T-helper 1 cell treated with Interleukin-12 subunit alpha and Interleukin-12 subunit beta and Interleukin-4 antibody, amounts not matched to agents 30 μg/mL and 1 μg/mL, for 36 hours (primary cell): ENCODE measurements at regions not wholly inside any gene's neighbourhood (a gene's known extent, or its start where the extent isn't known, plus 50 kb on each side); places are given as distances from the start of the nearest gene placed in this dataset.
"Not testable (repeated sequence)": the region's sequence is repeated elsewhere in the genome, so short reads cannot be mapped to it uniquely, and the experiment has no call there.

Experiments
- H3K27ac Mint-ChIP-seq: one replicate; pipeline ENCODE4 v1.8.0; 2021; ENCODE audit warnings: mild to moderate bottlenecking, mixed read lengths
- H3K27me3 Mint-ChIP-seq: one replicate; pipeline ENCODE4 v1.8.0; 2021; ENCODE audit warnings: low read depth, mixed read lengths
- H3K36me3 Mint-ChIP-seq: one replicate; pipeline ENCODE4 v1.8.0; 2021; ENCODE audit warnings: low read depth, mixed read lengths
- H3K4me1 Mint-ChIP-seq: one replicate; pipeline ENCODE4 v1.8.0; 2021; ENCODE audit warnings: low read depth, mixed read lengths
- H3K4me3 Mint-ChIP-seq: one replicate; pipeline ENCODE4 v1.8.0; 2021; ENCODE audit warnings: mild to moderate bottlenecking, moderate library complexity, mixed read lengths
- H3K9me3 Mint-ChIP-seq: one replicate; pipeline ENCODE4 v1.8.0; 2021; ENCODE audit warnings: mixed read lengths

DNA sequence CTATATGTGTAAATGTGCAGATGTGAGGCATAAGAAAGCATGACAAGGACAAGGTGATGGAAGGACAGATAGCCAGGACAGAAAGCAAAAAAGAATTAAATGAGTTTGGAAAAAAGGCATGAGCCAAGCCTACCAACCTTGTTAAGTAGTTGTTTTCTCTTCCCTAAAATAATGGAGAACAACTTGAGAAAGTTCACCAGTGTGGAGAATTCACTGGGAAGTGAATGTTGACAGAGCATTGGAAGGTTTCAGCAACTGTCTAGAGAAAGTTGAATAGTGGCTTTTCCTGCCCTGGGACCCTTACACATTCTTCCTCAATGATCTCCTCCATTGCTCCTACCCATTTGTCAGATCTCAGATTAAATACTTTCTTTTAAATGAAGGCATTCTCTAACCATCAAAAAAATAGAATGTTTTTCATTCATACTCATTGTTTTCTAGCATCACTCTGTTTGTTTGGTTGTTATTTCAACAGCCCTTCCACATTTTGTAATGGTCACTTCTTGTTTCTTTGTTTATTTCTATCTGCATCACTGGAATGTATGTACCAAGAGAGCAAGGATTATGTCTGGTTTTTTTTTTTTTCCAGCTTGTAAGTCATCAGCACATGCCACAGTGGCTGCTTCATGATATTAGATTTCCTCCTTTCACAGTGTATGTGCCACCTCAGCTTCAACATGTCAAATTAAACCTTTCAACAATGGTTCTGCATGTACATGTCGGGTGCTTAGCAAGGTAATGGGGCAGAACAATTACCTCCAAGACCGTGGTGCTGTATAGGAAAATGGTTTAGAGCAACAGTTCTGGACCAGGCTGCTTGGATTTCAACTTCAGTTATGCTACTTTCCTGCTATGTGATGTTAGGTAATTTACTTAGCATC lies 586.0 kb upstream of the VRK2 start:
- Mint-ChIP-seq H3K4me1 (no peaks in the 10 kb centered on the region), H3K9me3 (no peaks in the 10 kb centered on the region), H3K36me3 (no peaks in the 10 kb centered on the region), H3K4me3 (no peak overlapping the region), H3K27me3 (no peaks in the 10 kb centered on the region), H3K27ac (no peak overlapping the region)

DNA sequence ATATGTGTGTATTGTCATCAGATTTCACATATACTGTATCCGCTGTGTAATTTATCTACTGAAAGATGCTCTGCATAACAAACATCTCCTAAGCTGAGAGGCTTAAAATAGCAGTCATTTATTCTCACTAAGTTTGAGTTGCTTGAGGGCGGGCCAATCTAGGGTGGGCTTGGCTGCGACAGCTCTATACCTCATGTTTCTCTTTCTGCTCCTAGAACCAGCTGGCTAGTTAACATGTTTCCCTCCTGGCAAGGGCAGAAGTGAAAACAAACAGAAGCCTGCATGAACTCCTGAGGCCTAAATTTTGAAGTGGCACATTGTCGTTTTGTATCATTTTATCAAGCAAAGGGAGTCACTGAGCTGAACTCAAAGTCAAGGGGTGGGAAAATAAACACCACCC lies 585.0 kb upstream of the VRK2 start:
- Mint-ChIP-seq H3K4me3 (no peak overlapping the region), H3K9me3 (no peaks in the 10 kb centered on the region), H3K27me3 (no peaks in the 10 kb centered on the region), H3K4me1 (no peaks in the 10 kb centered on the region), H3K36me3 (no peaks in the 10 kb centered on the region), H3K27ac (no peak overlapping the region)

DNA sequence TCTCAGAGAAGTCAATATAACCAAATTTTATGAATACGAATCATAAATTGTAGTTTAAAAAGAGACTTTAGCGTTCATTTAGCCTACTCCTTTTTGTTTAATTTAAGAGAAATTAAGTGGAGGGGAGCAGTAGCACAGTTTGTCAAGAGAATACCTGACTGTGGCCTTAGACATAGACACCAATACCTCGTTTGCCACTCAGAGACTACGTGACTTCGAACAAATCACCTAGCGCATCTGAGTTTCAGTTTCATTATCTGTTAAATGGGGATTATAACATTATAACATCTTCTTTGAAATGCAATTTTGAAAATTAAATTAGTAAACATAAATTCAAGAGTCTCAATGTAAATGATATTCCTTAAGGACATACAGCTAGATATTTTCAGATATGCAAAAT lies 581.5 kb upstream of the VRK2 start:
- H3K4me3 Mint-ChIP-seq: no peak overlapping the region
- H3K36me3 Mint-ChIP-seq: no peaks in the 10 kb centered on the region
- no peaks in the 10 kb centered on the region for H3K27me3 Mint-ChIP-seq
- no peaks in the 10 kb centered on the region for H3K4me1 Mint-ChIP-seq
- H3K9me3 Mint-ChIP-seq: no peaks in the 10 kb centered on the region
- H3K27ac Mint-ChIP-seq: no peak overlapping the region

DNA sequence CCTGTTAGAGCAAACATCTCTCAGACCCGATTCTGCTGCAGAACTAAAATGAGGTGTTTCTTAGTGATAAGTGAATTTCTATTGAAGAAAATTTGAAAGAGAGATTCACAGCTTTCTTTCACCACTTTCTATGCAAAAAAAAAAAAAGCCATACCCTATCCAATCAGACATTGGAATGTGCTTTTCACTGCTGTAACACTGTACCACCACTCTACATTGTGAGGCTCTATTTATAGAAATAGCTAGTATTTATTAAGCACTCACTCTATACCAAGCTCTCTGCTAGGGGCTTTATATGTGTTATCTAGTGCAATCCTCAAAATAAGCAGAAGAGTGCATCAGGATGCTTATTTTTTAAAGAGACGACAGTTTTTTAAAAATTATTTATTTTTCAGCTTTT lies 580.6 kb upstream of the VRK2 start:
- no peak overlapping the region for H3K27ac Mint-ChIP-seq
- no peaks in the 10 kb centered on the region for H3K4me1 Mint-ChIP-seq
- no peaks in the 10 kb centered on the region for H3K9me3 Mint-ChIP-seq
- H3K27me3 Mint-ChIP-seq: no peaks in the 10 kb centered on the region
- H3K4me3 Mint-ChIP-seq: no peak overlapping the region
- H3K36me3 Mint-ChIP-seq: no peaks in the 10 kb centered on the region

DNA sequence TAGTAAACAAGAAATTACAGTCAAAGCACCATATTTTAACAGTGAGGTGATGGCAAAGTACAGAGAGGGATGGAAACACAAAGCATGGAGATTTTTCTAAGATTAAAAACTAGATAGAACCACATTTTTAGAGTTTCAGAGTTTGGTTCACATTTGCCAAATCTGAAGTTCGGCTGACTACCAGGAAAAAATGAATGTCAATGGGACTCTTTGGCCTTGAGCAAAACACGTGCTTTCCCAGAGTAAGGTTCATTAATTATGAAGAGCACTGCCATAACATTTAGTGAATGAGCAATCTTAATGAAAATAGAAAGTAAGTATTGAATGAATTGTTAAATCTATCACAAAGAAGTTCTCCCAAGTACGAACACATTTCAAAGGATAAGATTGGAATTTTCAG lies 571.2 kb upstream of the VRK2 start:
- no peaks in the 10 kb centered on the region for H3K9me3 Mint-ChIP-seq
- H3K27me3 Mint-ChIP-seq: no peaks in the 10 kb centered on the region
- H3K27ac Mint-ChIP-seq: no peak overlapping the region
- no peak overlapping the region for H3K4me3 Mint-ChIP-seq
- H3K36me3 Mint-ChIP-seq: no peaks in the 10 kb centered on the region
- H3K4me1 Mint-ChIP-seq: no peaks in the 10 kb centered on the region

DNA sequence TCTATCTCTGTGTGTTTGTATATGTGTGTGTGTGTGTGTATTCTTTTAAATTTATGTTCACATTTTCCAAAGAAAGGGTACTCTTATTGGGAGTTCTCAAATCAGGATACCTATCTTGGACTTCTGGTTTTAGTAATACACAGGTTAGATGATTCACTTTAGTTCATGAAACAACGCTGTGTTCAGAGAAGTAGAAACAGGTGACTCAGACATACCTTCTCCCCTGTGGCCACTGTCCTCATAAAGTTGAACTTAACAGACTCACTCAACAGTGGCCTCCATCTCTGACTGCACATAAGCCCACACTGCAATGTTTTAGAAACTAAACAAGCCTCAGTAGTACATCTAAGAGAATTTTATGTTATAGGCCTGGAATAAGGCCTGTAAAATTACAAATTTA lies 566.6 kb upstream of the VRK2 start:
- Mint-ChIP-seq H3K4me3 (no peak overlapping the region), H3K27ac (no peak overlapping the region), H3K36me3 (no peaks in the 10 kb centered on the region), H3K9me3 (no peaks in the 10 kb centered on the region), H3K4me1 (no peaks in the 10 kb centered on the region), H3K27me3 (no peaks in the 10 kb centered on the region)

DNA sequence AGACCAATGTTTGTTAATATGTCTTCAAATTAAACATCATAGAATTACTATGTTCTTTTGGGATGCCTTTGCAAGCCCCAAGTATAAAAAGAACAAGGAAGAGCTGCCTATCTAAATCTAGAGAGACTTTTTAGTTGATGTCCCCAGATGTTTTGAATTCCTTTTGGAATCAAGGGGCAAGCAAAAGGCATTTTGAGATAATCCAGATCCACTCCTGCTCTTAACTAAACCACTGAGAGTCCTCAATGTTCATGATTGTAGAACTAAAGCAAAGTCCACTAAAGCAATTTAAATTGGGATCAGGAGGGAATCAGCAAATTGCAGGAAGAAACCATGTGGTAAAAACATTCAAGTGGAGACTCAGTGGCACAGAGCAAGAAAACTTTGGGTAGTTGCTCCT lies 558.5 kb upstream of the VRK2 start:
- H3K4me1 Mint-ChIP-seq: no peaks in the 10 kb centered on the region
- no peaks in the 10 kb centered on the region for H3K27me3 Mint-ChIP-seq
- H3K36me3 Mint-ChIP-seq: no peaks in the 10 kb centered on the region
- H3K27ac Mint-ChIP-seq: no peak overlapping the region
- no peaks in the 10 kb centered on the region for H3K9me3 Mint-ChIP-seq
- H3K4me3 Mint-ChIP-seq: no peak overlapping the region

DNA sequence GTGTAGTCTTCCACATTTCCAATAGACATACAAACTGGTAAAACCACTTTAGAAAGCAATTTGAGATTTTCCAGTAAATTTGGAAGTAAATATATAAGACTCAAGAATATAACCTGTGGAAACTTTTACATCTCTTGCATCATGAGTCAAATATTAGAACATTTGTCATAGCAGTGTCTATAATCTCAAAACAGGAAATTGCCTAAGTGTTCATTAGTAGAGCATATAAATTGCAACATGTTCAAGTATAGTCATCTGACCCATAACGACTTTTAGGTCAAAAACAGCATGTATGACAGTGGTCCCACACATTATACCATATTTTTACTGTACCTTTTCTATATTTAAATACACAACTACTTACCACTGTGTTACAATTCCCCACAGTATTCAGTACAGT lies 555.9 kb upstream of the VRK2 start:
- H3K9me3 Mint-ChIP-seq: no peaks in the 10 kb centered on the region
- H3K4me1 Mint-ChIP-seq: no peaks in the 10 kb centered on the region
- no peaks in the 10 kb centered on the region for H3K27me3 Mint-ChIP-seq
- H3K27ac Mint-ChIP-seq: no peak overlapping the region
- H3K36me3 Mint-ChIP-seq: no peaks in the 10 kb centered on the region
- no peak overlapping the region for H3K4me3 Mint-ChIP-seq

DNA sequence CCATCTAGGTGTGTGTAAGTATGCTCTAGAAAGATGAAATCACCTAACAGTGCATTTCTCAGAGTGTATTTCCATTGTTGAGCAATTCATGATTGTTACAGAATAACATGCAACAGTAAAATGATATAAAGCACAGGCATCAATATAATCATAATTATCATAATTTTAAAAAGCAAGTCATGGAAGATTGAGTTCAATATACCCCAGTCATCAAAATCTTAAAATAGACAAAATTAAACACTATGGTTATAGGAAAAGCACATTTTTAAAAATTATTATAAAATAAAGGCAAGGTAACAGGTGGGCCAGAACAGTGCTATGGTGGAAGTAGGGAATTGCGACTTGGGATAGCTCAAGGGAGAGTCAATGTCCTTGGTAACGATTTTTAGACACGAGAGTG lies 555.4 kb upstream of the VRK2 start:
- no peak overlapping the region for H3K4me3 Mint-ChIP-seq
- no peak overlapping the region for H3K27ac Mint-ChIP-seq
- no peaks in the 10 kb centered on the region for H3K36me3 Mint-ChIP-seq
- no peaks in the 10 kb centered on the region for H3K9me3 Mint-ChIP-seq
- no peaks in the 10 kb centered on the region for H3K27me3 Mint-ChIP-seq
- no peaks in the 10 kb centered on the region for H3K4me1 Mint-ChIP-seq

DNA sequence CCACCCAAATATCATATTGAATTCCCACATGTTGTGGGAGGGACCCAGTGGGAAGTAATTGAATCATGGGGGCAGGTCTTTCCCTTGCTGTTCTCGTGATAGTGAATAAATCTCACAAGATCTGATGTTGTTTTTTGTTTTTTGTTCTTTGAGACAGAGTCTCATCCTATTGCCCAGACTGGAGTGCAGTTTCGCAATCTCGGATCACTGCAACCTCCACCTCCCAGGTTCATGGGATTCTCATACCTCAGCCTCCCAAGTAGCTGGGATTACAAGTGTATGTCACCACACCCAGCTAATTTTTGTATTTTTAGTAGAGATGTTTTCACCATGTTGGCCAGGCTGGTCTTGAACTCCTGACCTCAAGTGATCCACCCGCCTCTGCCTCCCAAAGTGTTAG lies 552.6 kb upstream of the VRK2 start:
- not testable (repeated sequence) for H3K36me3 Mint-ChIP-seq, H3K4me3 Mint-ChIP-seq, H3K27me3 Mint-ChIP-seq, H3K27ac Mint-ChIP-seq, H3K9me3 Mint-ChIP-seq, H3K4me1 Mint-ChIP-seq

DNA sequence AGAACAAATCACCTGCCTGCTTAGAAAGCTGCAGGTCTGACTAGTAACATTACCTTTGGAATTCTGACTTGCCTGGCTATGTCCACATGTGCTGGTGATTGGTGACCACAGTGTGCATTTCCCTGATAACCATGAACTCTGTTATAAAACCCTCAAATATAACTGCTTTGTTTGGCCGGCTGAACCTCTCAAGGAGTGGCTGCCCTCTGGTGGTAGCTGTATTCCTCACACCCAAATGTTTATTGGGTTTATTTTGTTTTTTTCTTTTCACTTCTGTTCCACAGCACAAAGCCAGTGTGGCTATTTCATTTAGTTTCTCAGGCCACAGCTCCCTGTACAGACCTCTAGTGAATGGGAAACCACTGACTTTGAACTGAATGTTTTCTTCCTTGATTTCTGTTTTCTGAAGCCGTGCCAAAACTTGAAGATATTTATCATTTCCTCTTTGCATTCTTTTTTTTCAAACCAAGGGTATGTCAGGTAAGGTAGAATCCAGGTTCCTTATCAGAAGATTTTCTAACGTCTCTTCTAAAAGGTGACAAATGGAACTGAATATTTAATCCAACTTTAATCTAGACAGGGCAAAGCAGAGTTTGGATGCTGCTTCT lies 549.0 kb upstream of the VRK2 start:
- H3K9me3 Mint-ChIP-seq: no peaks in the 10 kb centered on the region
- H3K4me3 Mint-ChIP-seq: no peak overlapping the region
- H3K27ac Mint-ChIP-seq: no peak overlapping the region
- no peaks in the 10 kb centered on the region for H3K27me3 Mint-ChIP-seq
- no peaks in the 10 kb centered on the region for H3K4me1 Mint-ChIP-seq
- H3K36me3 Mint-ChIP-seq: no peaks in the 10 kb centered on the region

DNA sequence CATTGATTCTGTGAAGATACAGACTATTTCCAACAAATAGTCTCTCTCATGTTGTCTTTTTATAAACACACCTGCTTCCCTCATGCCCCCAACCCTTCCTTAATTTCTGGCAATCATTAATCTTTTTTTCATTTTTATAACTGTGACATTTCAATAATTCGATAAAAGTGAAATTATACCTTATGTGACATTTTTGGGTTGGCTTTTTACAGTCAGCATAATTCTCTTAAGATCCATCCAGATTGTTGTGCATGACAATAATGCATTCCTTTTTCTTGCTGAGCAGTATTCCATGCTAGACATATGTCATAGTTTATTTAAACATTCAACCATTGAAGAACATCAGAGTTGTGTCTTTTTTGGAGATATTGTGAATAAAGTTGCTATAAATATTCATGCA lies 541.8 kb upstream of the VRK2 start:
- Mint-ChIP-seq H3K9me3 (no peaks in the 10 kb centered on the region), H3K4me1 (no peaks in the 10 kb centered on the region), H3K4me3 (no peak overlapping the region), H3K27me3 (no peaks in the 10 kb centered on the region), H3K27ac (no peak overlapping the region), H3K36me3 (no peaks in the 10 kb centered on the region)

DNA sequence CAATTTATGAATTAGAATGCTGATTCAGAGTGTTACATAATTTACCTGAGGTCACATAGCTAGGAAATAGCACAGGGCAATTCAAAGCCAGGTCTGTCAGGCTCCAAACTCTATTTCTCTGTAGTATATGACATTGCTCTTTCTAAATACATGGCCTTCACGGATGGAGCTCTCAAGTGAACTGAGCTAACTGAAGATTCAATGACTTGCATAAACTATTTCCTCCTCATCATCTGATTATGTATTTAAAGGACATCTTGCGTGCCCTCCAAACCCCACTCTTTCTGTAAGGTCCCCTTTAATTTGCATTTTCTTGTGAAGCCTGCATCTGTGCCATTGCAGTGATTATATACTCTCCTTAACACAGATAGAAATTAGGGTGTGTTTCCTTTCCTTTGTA lies 537.4 kb upstream of the VRK2 start:
- Mint-ChIP-seq H3K36me3 (no peaks in the 10 kb centered on the region), H3K4me1 (no peaks in the 10 kb centered on the region), H3K4me3 (no peak overlapping the region), H3K9me3 (no peaks in the 10 kb centered on the region), H3K27ac (no peak overlapping the region), H3K27me3 (peaks cover 4% of the 10 kb centered on the region)

DNA sequence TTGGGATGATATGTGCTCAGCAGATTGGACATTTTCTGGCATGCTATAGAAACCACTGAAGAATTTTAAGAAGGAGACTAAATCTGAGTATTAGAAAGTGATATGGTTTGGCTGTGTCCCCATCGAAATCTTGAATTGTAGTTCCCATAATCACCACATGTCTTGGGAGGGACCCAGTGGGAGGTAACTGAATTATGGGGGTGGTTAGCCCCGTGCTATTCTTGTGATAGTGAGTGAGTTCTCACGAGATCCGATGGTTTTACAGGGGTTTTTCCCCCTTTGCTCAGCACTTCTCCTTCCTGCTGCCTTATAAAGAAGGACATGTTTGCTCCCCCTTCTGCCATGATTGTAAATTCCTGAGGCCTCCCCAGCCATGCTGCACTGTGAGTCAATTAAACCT lies 535.9 kb upstream of the VRK2 start:
- Mint-ChIP-seq H3K9me3 (no peaks in the 10 kb centered on the region), H3K36me3 (no peaks in the 10 kb centered on the region), H3K4me3 (no peak overlapping the region), H3K4me1 (no peaks in the 10 kb centered on the region), H3K27ac (no peak overlapping the region), H3K27me3 (peaks cover 4% of the 10 kb centered on the region)

DNA sequence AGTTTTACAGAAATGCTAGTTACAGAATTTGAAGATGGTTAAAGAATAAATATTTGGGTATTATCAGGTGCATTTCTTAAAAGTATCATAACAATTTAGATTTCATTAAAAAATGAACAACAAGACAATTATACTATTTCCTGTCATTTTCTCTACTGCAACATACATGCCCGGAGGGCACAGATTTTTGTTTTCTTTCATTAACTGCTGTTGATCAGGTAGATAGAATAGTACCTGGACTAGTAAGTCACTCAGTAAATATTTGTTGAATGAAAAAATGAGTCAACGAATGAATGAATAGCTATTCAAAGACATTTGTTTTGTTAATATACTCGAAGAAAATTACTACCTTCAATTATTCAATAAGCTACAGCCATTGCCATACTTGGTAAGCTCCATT lies 531.2 kb upstream of the VRK2 start:
- Mint-ChIP-seq H3K27me3 (peaks cover 4% of the 10 kb centered on the region), H3K27ac (no peak overlapping the region), H3K4me3 (no peak overlapping the region), H3K9me3 (no peaks in the 10 kb centered on the region), H3K36me3 (no peaks in the 10 kb centered on the region), H3K4me1 (no peaks in the 10 kb centered on the region)
